ENCODE measurements at regions not wholly inside any gene's neighbourhood (a gene's known extent, or its start where the extent isn't known, plus 50 kb on each side); places are given as distances from the start of the nearest gene placed in this dataset.

DNA sequence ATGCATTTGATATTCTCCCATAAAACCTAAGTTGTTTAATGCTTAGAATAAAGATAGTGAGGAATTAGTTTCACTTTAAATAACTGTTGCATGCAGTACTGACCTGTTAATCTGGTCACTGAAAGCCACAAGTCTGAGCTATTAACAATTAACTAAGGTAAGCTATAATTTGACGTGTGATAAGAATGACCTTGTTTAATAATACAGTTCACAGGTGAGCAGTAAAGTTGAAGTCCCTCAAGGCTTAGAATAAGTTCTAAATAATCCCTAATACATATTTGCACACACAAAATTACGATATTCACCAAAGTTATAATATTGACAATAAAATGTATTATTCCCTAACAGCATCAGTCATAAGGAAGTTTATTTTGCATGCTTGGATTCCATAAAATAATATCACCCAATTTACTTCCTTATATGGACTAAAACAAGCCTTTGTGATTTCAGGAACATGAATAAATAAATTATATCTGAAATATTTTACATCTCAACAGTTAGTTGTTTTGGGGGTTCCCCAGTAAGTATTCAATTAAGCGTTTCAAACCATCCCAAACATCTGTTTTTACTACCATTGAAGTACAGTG is 70.6 kb upstream of the CHRM3 start:
- Histone ChIP-seq H2AFZ (ENCODE audit: low read depth, low read length) (no peak overlapping the region), H3K36me3 (ENCODE audit: insufficient read depth, low read length) (no peaks in the 10 kb centered on the region), H3K9me3 (ENCODE audit: insufficient read depth, low read depth, low read length) (no peaks in the 10 kb centered on the region), H3K4me3 (ENCODE audit: insufficient read depth, low read depth, low read length) (no peak overlapping the region), H3K79me2 (ENCODE audit: insufficient read depth, low read length) (no peaks in the 10 kb centered on the region), H3K9ac (ENCODE audit: low read length) (no peak overlapping the region), H4K20me1 (ENCODE audit: insufficient read depth, low read length) (no peaks in the 10 kb centered on the region), H3K4me2 (ENCODE audit: low read length) (no peak overlapping the region), H3K27me3 (ENCODE audit: insufficient read depth, low read length) (no peaks in the 10 kb centered on the region), H3K4me1 (ENCODE audit: insufficient read depth, low read length) (no peaks in the 10 kb centered on the region), H3K27ac (ENCODE audit: low read depth, low read length) (no peak overlapping the region)
- DNase-seq (ENCODE audit: low read depth) (no peak), FAIRE-seq (no peak)
- Mint-ChIP-seq H3K27me3 (ENCODE audit: low read depth, unreplicated experiment) (no peaks in the 10 kb centered on the region), H3K4me3 (ENCODE audit: unreplicated experiment) (no peak overlapping the region), H3K4me1 (ENCODE audit: low read depth, unreplicated experiment) (no peaks in the 10 kb centered on the region), H3K36me3 (ENCODE audit: low read depth, unreplicated experiment) (no peaks in the 10 kb centered on the region), H3K27ac (ENCODE audit: unreplicated experiment) (no peak overlapping the region), H3K9me3 (ENCODE audit: unreplicated experiment) (no peaks in the 10 kb centered on the region)
- no peak for TF ChIP-seq EZH2 (IDR thresholded peaks at IDR 0.05; ENCODE audit: insufficient read depth, low read length)
- TF ChIP-seq, protein P1, sequence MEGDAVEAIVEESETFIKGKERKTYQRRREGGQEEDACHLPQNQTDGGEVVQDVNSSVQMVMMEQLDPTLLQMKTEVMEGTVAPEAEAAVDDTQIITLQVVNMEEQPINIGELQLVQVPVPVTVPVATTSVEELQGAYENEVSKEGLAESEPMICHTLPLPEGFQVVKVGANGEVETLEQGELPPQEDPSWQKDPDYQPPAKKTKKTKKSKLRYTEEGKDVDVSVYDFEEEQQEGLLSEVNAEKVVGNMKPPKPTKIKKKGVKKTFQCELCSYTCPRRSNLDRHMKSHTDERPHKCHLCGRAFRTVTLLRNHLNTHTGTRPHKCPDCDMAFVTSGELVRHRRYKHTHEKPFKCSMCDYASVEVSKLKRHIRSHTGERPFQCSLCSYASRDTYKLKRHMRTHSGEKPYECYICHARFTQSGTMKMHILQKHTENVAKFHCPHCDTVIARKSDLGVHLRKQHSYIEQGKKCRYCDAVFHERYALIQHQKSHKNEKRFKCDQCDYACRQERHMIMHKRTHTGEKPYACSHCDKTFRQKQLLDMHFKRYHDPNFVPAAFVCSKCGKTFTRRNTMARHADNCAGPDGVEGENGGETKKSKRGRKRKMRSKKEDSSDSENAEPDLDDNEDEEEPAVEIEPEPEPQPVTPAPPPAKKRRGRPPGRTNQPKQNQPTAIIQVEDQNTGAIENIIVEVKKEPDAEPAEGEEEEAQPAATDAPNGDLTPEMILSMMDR (IDR thresholded peaks at IDR 0.05; ENCODE audit: insufficient read depth, low read depth, low read length): no peak

DNA sequence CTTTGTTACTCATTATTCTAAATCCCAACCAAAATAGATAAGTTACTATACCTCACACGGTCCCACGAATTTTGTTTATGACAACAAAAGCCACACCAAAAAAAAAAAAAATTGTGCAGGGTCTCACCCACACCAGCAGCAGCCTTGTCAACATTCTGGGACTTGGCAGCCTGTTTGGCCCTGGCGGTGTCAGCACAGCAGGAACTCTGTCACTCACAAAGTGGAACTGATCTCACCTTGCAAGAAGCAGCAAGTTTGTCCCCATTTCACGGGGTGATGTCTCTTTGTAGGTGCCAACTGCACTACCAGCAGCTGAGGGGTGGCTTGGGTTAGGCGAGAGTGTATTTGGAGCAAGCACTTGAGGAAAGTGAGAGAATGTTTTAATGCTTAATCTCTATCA is 75.0 kb upstream of the CHRM3 start:
- no peaks in the 10 kb centered on the region for H3K36me3 Mint-ChIP-seq (ENCODE audit: low read depth, unreplicated experiment)
- no peak overlapping the region for H3K9ac ChIP-seq (ENCODE audit: low read length)
- H3K36me3 ChIP-seq (ENCODE audit: insufficient read depth, low read length): no peaks in the 10 kb centered on the region
- H3K4me1 Mint-ChIP-seq (ENCODE audit: low read depth, unreplicated experiment): no peaks in the 10 kb centered on the region
- FAIRE-seq (no peak), DNase-seq (ENCODE audit: low read depth) (no peak)
- no peak overlapping the region for H3K4me3 Mint-ChIP-seq (ENCODE audit: unreplicated experiment)
- no peak overlapping the region for H3K27ac ChIP-seq (ENCODE audit: low read depth, low read length)
- H3K27me3 Mint-ChIP-seq (ENCODE audit: low read depth, unreplicated experiment): no peaks in the 10 kb centered on the region
- no peaks in the 10 kb centered on the region for H4K20me1 ChIP-seq (ENCODE audit: insufficient read depth, low read length)
- H2AFZ ChIP-seq (ENCODE audit: low read depth, low read length): no peak overlapping the region
- no peak overlapping the region for H3K4me2 ChIP-seq (ENCODE audit: low read length)
- no peaks in the 10 kb centered on the region for H3K9me3 ChIP-seq (ENCODE audit: insufficient read depth, low read depth, low read length)
- H3K4me1 ChIP-seq (ENCODE audit: insufficient read depth, low read length): no peaks in the 10 kb centered on the region
- H3K79me2 ChIP-seq (ENCODE audit: insufficient read depth, low read length): no peaks in the 10 kb centered on the region
- H3K27me3 ChIP-seq (ENCODE audit: insufficient read depth, low read length): no peaks in the 10 kb centered on the region
- H3K4me3 ChIP-seq (ENCODE audit: insufficient read depth, low read depth, low read length): no peak overlapping the region
- no peak overlapping the region for H3K27ac Mint-ChIP-seq (ENCODE audit: unreplicated experiment)
- TF ChIP-seq EZH2 (IDR thresholded peaks at IDR 0.05; ENCODE audit: insufficient read depth, low read length): no peak
- TF ChIP-seq, protein P1 (IDR thresholded peaks at IDR 0.05; ENCODE audit: insufficient read depth, low read depth, low read length): no peak
- no peaks in the 10 kb centered on the region for H3K9me3 Mint-ChIP-seq (ENCODE audit: unreplicated experiment)

DNA sequence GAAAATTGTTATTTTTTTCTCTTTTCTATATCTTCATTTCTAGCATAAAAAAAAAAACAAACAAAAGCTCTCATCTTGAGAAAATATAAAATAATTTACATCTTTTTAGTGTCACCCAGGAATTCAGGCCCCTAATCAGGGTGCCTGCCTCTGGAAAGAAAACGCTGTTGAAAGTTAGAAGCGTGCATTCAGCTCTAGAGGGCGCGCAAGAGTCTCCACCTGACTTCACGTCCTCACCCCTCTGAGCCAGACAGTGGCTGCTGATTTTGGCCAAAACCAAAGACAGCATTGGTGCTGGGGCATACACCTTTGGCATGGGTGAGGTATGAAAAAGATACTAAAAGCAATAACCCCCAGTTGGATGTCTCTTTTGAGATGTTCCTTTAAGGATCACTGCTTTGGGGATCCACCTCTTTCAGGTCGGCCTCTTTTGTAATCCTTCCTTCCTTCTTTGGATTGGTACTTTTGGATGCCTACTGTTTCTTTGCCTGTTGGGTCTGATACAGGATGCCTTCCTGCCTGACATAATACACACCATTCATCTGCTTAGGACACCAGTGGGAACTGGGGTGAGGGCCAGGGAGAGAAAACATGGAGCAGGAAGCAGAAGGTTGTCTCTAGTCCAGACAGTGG is 77.6 kb upstream of the CHRM3 start:
- Histone ChIP-seq H3K27ac (ENCODE audit: low read depth, low read length) (no peak overlapping the region), H3K27me3 (ENCODE audit: insufficient read depth, low read length) (no peaks in the 10 kb centered on the region), H4K20me1 (ENCODE audit: insufficient read depth, low read length) (no peaks in the 10 kb centered on the region), H3K79me2 (ENCODE audit: insufficient read depth, low read length) (no peaks in the 10 kb centered on the region), H3K9me3 (ENCODE audit: insufficient read depth, low read depth, low read length) (no peaks in the 10 kb centered on the region), H3K4me1 (ENCODE audit: insufficient read depth, low read length) (no peaks in the 10 kb centered on the region), H3K9ac (ENCODE audit: low read length) (no peak overlapping the region), H2AFZ (ENCODE audit: low read depth, low read length) (no peak overlapping the region), H3K4me3 (ENCODE audit: insufficient read depth, low read depth, low read length) (no peak overlapping the region), H3K36me3 (ENCODE audit: insufficient read depth, low read length) (no peaks in the 10 kb centered on the region), H3K4me2 (ENCODE audit: low read length) (no peak overlapping the region)
- DNase-seq (ENCODE audit: low read depth): no peak
- no peak overlapping the region for H3K27ac Mint-ChIP-seq (ENCODE audit: unreplicated experiment)
- no peaks in the 10 kb centered on the region for H3K9me3 Mint-ChIP-seq (ENCODE audit: unreplicated experiment)
- TF ChIP-seq, protein P1 (IDR thresholded peaks at IDR 0.05; ENCODE audit: insufficient read depth, low read depth, low read length): peak; percentile 36
- no peak for TF ChIP-seq EZH2 (IDR thresholded peaks at IDR 0.05; ENCODE audit: insufficient read depth, low read length)
- no peaks in the 10 kb centered on the region for H3K4me1 Mint-ChIP-seq (ENCODE audit: low read depth, unreplicated experiment)
- FAIRE-seq: no peak
- H3K36me3 Mint-ChIP-seq (ENCODE audit: low read depth, unreplicated experiment): no peaks in the 10 kb centered on the region
- H3K27me3 Mint-ChIP-seq (ENCODE audit: low read depth, unreplicated experiment): no peaks in the 10 kb centered on the region
- no peak overlapping the region for H3K4me3 Mint-ChIP-seq (ENCODE audit: unreplicated experiment)

All from astrocyte (in vitro differentiated cells and primary cell).